ENCODE measurements at regions not wholly inside any gene's neighbourhood (a gene's known extent, or its start where the extent isn't known, plus 50 kb on each side); places are given as distances from the start of the nearest gene placed in this dataset.

- Histone ChIP-seq H3K9ac (replicated peaks in 1 of 4; ENCODE audit: extremely low read depth in 1 of 4, low read depth in 3 of 4, low read length in 3 of 4) (no peak overlapping the region), H2AK5ac (ENCODE audit: low read depth, low read length) (no peak overlapping the region), H2BK5ac (ENCODE audit: low read depth, low read length) (no peak overlapping the region), H3K79me2 (ENCODE audit: control insufficient read depth in 1 of 2, insufficient read depth in 2 of 2, low read length in 2 of 2) (no peaks in the 10 kb centered on the region), H3K23me2 (ENCODE audit: low read depth, low read length) (no peaks in the 10 kb centered on the region), H2AFZ (ENCODE audit: low read length) (no peak overlapping the region), H2BK120ac (replicated peaks; ENCODE audit: low read depth, low read length) (no peak overlapping the region), H3K79me1 (ENCODE audit: low read depth, low read length) (no peaks in the 10 kb centered on the region), H4K91ac (replicated peaks; ENCODE audit: insufficient read length, low read length) (no peak overlapping the region), H3K27ac (ENCODE audit: low read depth, low read length) (no peak overlapping the region), H3K4me2 (ENCODE audit: insufficient read depth in 1 of 2, low read depth in 2 of 2, low read length in 2 of 2) (no peak overlapping the region), H3K23ac (ENCODE audit: insufficient read length) (no peak overlapping the region), H4K8ac (ENCODE audit: extremely low read depth, insufficient read depth, low read length) (no peak overlapping the region), H3K4me3 (ENCODE audit: extremely low read depth in 1 of 4, insufficient read depth in 2 of 4, low read depth in 3 of 4, low read length in 4 of 4) (no peak overlapping the region), H3K4me1 (replicated peaks in 1 of 4; ENCODE audit: control insufficient read depth in 3 of 4, insufficient read depth in 4 of 4, low read length in 3 of 4) (no peaks in the 10 kb centered on the region), H3K56ac (replicated peaks; ENCODE audit: insufficient read length, low read depth, low read length) (no peak overlapping the region), H3K36me3 (ENCODE audit: control insufficient read depth in 2 of 4, insufficient read depth in 4 of 4, low read length in 3 of 4) (no peaks in the 10 kb centered on the region), H4K20me1 (replicated peaks in 1 of 2; ENCODE audit: control insufficient read depth in 1 of 2, insufficient read depth in 2 of 2, low read length in 2 of 2) (no peaks in the 10 kb centered on the region), H2BK12ac (ENCODE audit: low read depth, low read length) (no peak overlapping the region), H2BK20ac (ENCODE audit: low read length) (no peak overlapping the region), H3K27me3 (replicated peaks in 1 of 4; ENCODE audit: control insufficient read depth in 3 of 4, extremely low read depth in 1 of 4, insufficient read depth in 3 of 4, low read length in 3 of 4) (no peaks in the 10 kb centered on the region), H3K9me3 (ENCODE audit: insufficient read depth in 2 of 2, low read depth in 1 of 2, low read length in 1 of 2) (no peaks in the 10 kb centered on the region), H3K14ac (ENCODE audit: insufficient read length) (no peak overlapping the region), H4K5ac (ENCODE audit: insufficient read length, low read depth, low read length) (no peak overlapping the region), H2BK15ac (ENCODE audit: low read length) (no peak overlapping the region), H3K18ac (ENCODE audit: extremely low read depth, low read length) (no peak overlapping the region), H3K4ac (replicated peaks; ENCODE audit: insufficient read length, low read depth, low read length) (no peak overlapping the region)
- TF ChIP-seq SP4 (IDR thresholded peaks at IDR 0.05; ENCODE audit: low read length) (no peak), RFX5 (IDR thresholded peaks at IDR 0.05; ENCODE audit: borderline replicate concordance, low read depth, low read length) (no peak), KDM4A (IDR thresholded peaks at IDR 0.05; ENCODE audit: low read depth, low read length, severe bottlenecking) (no peak), RNF2 (IDR thresholded peaks at IDR 0.05; ENCODE audit: borderline replicate concordance, low read depth, low read length, missing control alignments, poor library complexity, severe bottlenecking) (no peak), GABPA (IDR thresholded peaks at IDR 0.05; ENCODE audit: borderline replicate concordance, insufficient read depth, low read length) (no peak), POLR2AphosphoS5 (IDR thresholded peaks at IDR 0.05; ENCODE audit: low read depth, low read length) (no peak), PHF8 (conservative IDR thresholded peaks at IDR 0.05; ENCODE audit: low read depth, low read length) (no peak), ASH2L (IDR thresholded peaks at IDR 0.05; ENCODE audit: low read length) (no peak), EGR1 (IDR thresholded peaks at IDR 0.05; ENCODE audit: borderline replicate concordance, low read depth, low read length) (no peak), SUZ12 (IDR thresholded peaks at IDR 0.05; ENCODE audit: low read length) (no peak), SP2 (IDR thresholded peaks at IDR 0.05; ENCODE audit: low read length) (no peak), NRF1 (IDR thresholded peaks at IDR 0.05; ENCODE audit: low read depth, low read length) (no peak)
- ChIA-PET POLR2A (ENCODE audit: partially characterized antibody) (interaction anchor here (1.1 kb wide), 1 partner anchor 17 kb away, joined by 3 read pairs; no protein-coding TSS in a partner anchor), CTCF (ENCODE audit: partially characterized antibody) (no interaction called here)
- DNase-seq (ENCODE audit: low read depth in 1 of 2, low spot score in 2 of 2), result no peak
- FAIRE-seq, result no peak
Measured at GRCh38 chr9:84460695-84461094, 120.1 kb upstream of the SLC28A3 start.

All from H1 (cell line).